Tibial artery (tissue), 4 donors: ENCODE measurements at regions not wholly inside any gene's neighbourhood (a gene's known extent, or its start where the extent isn't known, plus 50 kb on each side); places are given as distances from the start of the nearest gene placed in this dataset.

Source experiments
- DNase-seq, 2 donors: peaks; one replicate each; pipeline ENCODE4 v3.0.0-alpha.2; 2019
- H3K27ac ChIP-seq, 2 donors: fragments of 200-600 bp; sonication (generic) in 1 of 2; 1 replicate in 1 of 2; 2 replicates in 1 of 2; pipeline ENCODE4 v1.5.1; 2018 to 2019; ENCODE audit warnings: mild to moderate bottlenecking in 1 of 2
- H3K27me3 ChIP-seq, 2 donors: fragments of 200-600 bp; sonication (generic) in 1 of 2; one replicate each; pipeline versions ENCODE4 v1.5.1 to v1.6.0; 2016 to 2019
- H3K36me3 ChIP-seq, 3 donors: fragments of 200-600 bp; sonication (generic) in 2 of 3; one replicate each; pipeline ENCODE4 v1.5.1; 2016 to 2019; ENCODE audit warnings: mild to moderate bottlenecking in 2 of 3
- H3K4me1 ChIP-seq, 4 donors: fragments of 200-600 bp; sonication (generic) in 2 of 4; 1 replicate in 3 of 4; 2 replicates in 1 of 4; pipeline ENCODE4 v1.5.1; 2016 to 2019
- H3K4me3 ChIP-seq, 2 donors: fragments of 200-600 bp; sonication (generic) in 1 of 2; 1 replicate in 1 of 2; 2 replicates in 1 of 2; pipeline ENCODE4 v1.5.1; 2018 to 2019; ENCODE audit warnings: mild to moderate bottlenecking in 2 of 2
- H3K9me3 ChIP-seq, 3 donors: fragments of 200-600 bp; sonication (generic) in 1 of 3; one replicate each; pipeline ENCODE4 v1.5.1; 2016 to 2019
- CTCF ChIP-seq, 2 experiments: fragments of 200-600 bp in 1 of 2; fragments of 450-650 bp in 1 of 2; IDR thresholded peaks; one replicate each; pipeline ENCODE4 v1.5.1; 2017 to 2019; ENCODE audit warnings: antibody characterized with exemption in 2 of 2, mild to moderate bottlenecking in 1 of 2, moderate library complexity in 1 of 2
- intact Hi-C: fragments of 100-400 bp; cut with DNase I; formaldehyde crosslinking; loops from one replicate; pipeline ENCODE4 v1.15.0; 2023; ENCODE audit warnings: low total_unique reads

DNA sequence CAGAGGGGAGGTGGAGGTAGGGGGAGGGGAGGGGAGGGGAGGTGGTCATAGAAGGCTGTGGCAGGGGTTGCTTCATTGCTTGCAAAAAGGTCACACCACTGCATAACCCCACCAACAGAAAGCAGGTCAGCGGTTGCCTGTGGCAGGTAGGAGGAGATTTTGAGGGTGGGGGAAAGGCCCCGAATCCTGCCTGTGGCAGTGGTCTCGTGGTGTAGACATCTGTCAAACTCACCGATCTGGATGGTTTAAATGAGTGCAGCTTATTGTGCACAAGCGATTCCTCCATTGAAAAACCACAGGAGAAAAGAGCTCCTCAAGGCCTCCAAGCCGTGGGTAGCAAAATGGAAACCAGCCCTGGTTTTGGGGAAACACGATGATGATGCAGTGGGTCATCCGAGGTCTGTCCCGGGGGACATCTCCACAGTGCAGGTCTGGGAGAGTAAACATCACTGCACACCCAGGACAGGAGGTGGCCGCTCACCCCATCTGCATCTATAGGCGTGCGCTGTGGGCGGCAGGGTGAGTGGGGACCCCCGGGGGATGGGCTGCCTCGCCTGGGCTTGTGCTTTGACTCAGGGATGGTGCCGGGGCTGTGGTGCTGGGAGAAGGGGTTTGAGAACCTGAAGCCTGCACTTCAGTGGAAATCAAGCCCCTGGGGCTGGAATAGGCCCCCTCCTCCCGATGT, 112.3 kb downstream of the CRYAA start:
- no peaks in the 10 kb centered on the region for H3K4me1 ChIP-seq
- no peak overlapping the region for H3K27ac ChIP-seq
- no peaks in the 10 kb centered on the region for H3K36me3 ChIP-seq
- no peaks in the 10 kb centered on the region for H3K9me3 ChIP-seq
- intact Hi-C loops: loop anchor here (2.0 kb wide), 1 partner anchor 72 kb away; no protein-coding TSS in a partner anchor
- TF ChIP-seq CTCF (IDR thresholded peaks at IDR 0.05): no peak
- no peak for DNase-seq
- no peak overlapping the region for H3K4me3 ChIP-seq
- H3K27me3 ChIP-seq: peaks cover 0 to 35% of the 10 kb centered on the region in 2 donors

GRCh38 chr21:43279578-43279894, 110.7 kb downstream of the CRYAA start:
- no peaks in the 10 kb centered on the region for H3K9me3 ChIP-seq
- intact Hi-C loops: no loop called here
- H3K27me3 ChIP-seq: peaks cover 0 to 50% of the 10 kb centered on the region in 2 donors
- no peaks in the 10 kb centered on the region for H3K4me1 ChIP-seq
- no peak for TF ChIP-seq CTCF (IDR thresholded peaks at IDR 0.05)
- H3K36me3 ChIP-seq: no peaks in the 10 kb centered on the region
- DNase-seq: no peak
- H3K4me3 ChIP-seq: no peak overlapping the region
- H3K27ac ChIP-seq: no peak overlapping the region

DNA sequence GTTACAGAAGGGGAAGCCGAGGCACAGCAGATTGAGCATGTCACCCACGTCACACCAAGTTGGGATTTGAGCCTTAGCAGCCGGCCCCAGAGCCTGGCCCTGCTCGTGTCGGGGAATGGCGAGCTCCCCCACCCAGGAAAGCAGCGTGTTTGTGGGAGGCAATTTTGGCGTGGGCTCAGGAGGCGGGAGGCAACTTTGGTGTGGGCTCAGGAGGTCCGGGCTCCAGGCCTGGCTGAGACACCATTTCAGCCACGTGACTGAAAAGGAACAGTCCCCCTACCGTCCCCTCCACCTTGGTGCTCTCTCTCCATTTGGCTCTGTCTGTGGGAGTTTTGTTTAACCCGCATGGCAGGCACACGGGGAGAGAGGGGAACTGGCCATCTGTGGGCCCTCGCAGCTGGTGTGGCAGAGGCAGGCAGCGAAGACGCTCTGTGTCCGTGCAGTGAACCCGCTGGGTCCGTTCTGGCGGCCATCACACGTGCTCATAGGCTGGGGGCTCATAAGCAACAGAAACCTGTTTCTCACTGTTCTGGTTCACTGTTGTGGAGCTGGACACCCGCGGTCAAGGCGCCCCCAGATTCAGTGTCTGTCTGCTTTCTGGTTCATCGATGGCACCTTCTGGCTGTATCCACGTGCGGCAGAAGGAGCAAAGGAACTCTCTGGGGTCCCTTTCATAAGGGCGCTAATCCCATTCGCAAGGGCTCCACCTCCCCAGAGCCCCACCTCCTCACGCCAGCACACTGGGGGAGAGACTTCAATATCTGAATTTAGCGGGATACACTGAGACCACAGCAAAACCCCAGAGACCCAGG, 110.2 kb downstream of the CRYAA start:
- TF ChIP-seq CTCF (IDR thresholded peaks at IDR 0.05): no peak
- H3K27ac ChIP-seq: no peak overlapping the region
- peaks cover 0 to 56% of the 10 kb centered on the region in 2 donors for H3K27me3 ChIP-seq
- no peaks in the 10 kb centered on the region for H3K36me3 ChIP-seq
- intact Hi-C loops: no loop called here
- DNase-seq: no peak
- no peaks in the 10 kb centered on the region for H3K9me3 ChIP-seq
- H3K4me3 ChIP-seq: no peak overlapping the region
- no peaks in the 10 kb centered on the region for H3K4me1 ChIP-seq

DNA sequence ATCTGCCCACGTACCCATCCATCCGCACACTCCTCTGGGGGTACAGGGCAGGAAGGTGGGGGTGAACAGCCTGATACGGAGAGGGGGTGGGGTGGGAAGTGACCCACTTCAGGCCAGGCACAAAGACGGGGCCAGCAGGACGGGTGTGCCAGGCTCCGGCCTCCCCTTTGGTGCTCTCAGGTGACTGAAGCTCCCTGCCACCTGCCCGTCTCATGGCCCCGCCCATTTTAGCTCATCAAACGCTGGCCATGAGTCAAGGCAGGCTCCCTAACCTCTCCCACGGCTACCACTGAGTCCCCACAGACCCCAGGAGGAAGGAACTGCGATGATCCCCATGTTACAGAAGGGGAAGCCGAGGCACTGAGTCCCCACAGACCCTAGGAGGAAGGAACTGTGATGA, 109.6 kb downstream of the CRYAA start:
- no peaks in the 10 kb centered on the region for H3K36me3 ChIP-seq
- intact Hi-C loops: no loop called here
- H3K4me1 ChIP-seq: no peaks in the 10 kb centered on the region
- H3K27me3 ChIP-seq: peaks cover 0 to 62% of the 10 kb centered on the region in 2 donors
- no peak overlapping the region for H3K4me3 ChIP-seq
- TF ChIP-seq CTCF (IDR thresholded peaks at IDR 0.05): no peak
- no peaks in the 10 kb centered on the region for H3K9me3 ChIP-seq
- DNase-seq: no peak
- no peak overlapping the region for H3K27ac ChIP-seq

- no peaks in the 10 kb centered on the region for H3K4me1 ChIP-seq
- peaks cover 0 to 67% of the 10 kb centered on the region in 2 donors for H3K27me3 ChIP-seq
- no peak for DNase-seq
- intact Hi-C loops: no loop called here
- no peak overlapping the region for H3K4me3 ChIP-seq
- no peak for TF ChIP-seq CTCF (IDR thresholded peaks at IDR 0.05)
- H3K27ac ChIP-seq: no peak overlapping the region
- H3K9me3 ChIP-seq: no peaks in the 10 kb centered on the region
- no peaks in the 10 kb centered on the region for H3K36me3 ChIP-seq
Observed at GRCh38 chr21:43277481-43278351, 108.9 kb downstream of the CRYAA start.
